ENCODE measurements at regions not wholly inside any gene's neighbourhood (a gene's known extent, or its start where the extent isn't known, plus 50 kb on each side); places are given as distances from the start of the nearest gene placed in this dataset.

GRCh38 chr6:56339524-56339923 is 92.1 kb upstream of the COL21A1 start:
- Histone ChIP-seq H3K79me2 (ENCODE audit: low read length) (no peaks in the 10 kb centered on the region), H3K9me3 (ENCODE audit: low read length) (no peaks in the 10 kb centered on the region), H3K36me3 (ENCODE audit: low read depth, low read length) (no peaks in the 10 kb centered on the region), H2AFZ (ENCODE audit: low read length) (no peak overlapping the region), H4K20me1 (ENCODE audit: low read length) (no peaks in the 10 kb centered on the region), H3K4me2 (ENCODE audit: low read length) (no peak overlapping the region), H3K9me2 (replicated peaks; ENCODE audit: low read length) (no peaks in the 10 kb centered on the region), H3K9ac (ENCODE audit: low read length) (no peak overlapping the region), H3F3A (ENCODE audit: low read length, unreplicated experiment) (no peaks in the 10 kb centered on the region), H3K4me3 (ENCODE audit: low read length) (no peak overlapping the region), H3K27me3 (ENCODE audit: low read length) (no peaks in the 10 kb centered on the region), H3K27ac (ENCODE audit: low read length) (no peak overlapping the region), H3K4me1 (ENCODE audit: insufficient read depth, low read length) (peaks cover 20% of the 10 kb centered on the region)
- TF ChIP-seq EZH2 (IDR thresholded peaks at IDR 0.05; ENCODE audit: low read length, unreplicated experiment) (no peak), EZH2phosphoT487 (IDR thresholded peaks at IDR 0.05; ENCODE audit: borderline replicate concordance, low read length) (no peak), CTCF (conservative IDR thresholded peaks at IDR 0.05; ENCODE audit: low read depth, low read length) (no peak)
- POLR2A ChIA-PET (ENCODE audit: unreplicated experiment), result no interaction called here
- BruUV-seq (replicated peaks), result no TSS peak
- no peak for ATAC-seq
- DNase-seq, result no peak
- intact Hi-C loops (cut with micrococcal nuclease), result no loop called here
- CTCF ChIA-PET, result no interaction called here

GRCh38 chr6:56335726-56336125 is 88.3 kb upstream of the COL21A1 start:
- no TSS peak for BruUV-seq (replicated peaks)
- Histone ChIP-seq H3K27ac (ENCODE audit: low read length) (peak overlapping the region; percentile 99), H4K20me1 (ENCODE audit: low read length) (no peaks in the 10 kb centered on the region), H2AFZ (ENCODE audit: low read length) (no peak overlapping the region), H3K79me2 (ENCODE audit: low read length) (no peaks in the 10 kb centered on the region), H3K4me2 (ENCODE audit: low read length) (peak overlapping the region; percentile 67), H3K4me1 (ENCODE audit: insufficient read depth, low read length) (peaks cover 24% of the 10 kb centered on the region), H3K4me3 (ENCODE audit: low read length) (peak overlapping the region; percentile 8; the same call in 1 of the 2 replicates), H3K9ac (ENCODE audit: low read length) (peak overlapping the region; percentile 87), H3K9me3 (ENCODE audit: low read length) (no peaks in the 10 kb centered on the region), H3K9me2 (replicated peaks; ENCODE audit: low read length) (no peaks in the 10 kb centered on the region), H3F3A (ENCODE audit: low read length, unreplicated experiment) (no peaks in the 10 kb centered on the region), H3K27me3 (ENCODE audit: low read length) (no peaks in the 10 kb centered on the region), H3K36me3 (ENCODE audit: low read depth, low read length) (no peaks in the 10 kb centered on the region)
- CTCF ChIA-PET, result no interaction called here
- peak; percentile 95 for DNase-seq
- POLR2A ChIA-PET (ENCODE audit: unreplicated experiment), result no interaction called here
- intact Hi-C loops (cut with micrococcal nuclease), result loop anchor here (2.0 kb wide), 1 partner anchor 13 kb away; no protein-coding TSS in a partner anchor
- no peak for TF ChIP-seq EZH2phosphoT487 (IDR thresholded peaks at IDR 0.05; ENCODE audit: borderline replicate concordance, low read length)
- no peak for TF ChIP-seq EZH2 (IDR thresholded peaks at IDR 0.05; ENCODE audit: low read length, unreplicated experiment)
- TF ChIP-seq CTCF (conservative IDR thresholded peaks at IDR 0.05; ENCODE audit: low read depth, low read length), result no peak
- peak; percentile 81 for ATAC-seq

GRCh38 chr6:56334937-56335336 is 87.6 kb upstream of the COL21A1 start:
- Histone ChIP-seq H3K4me1 (ENCODE audit: insufficient read depth, low read length) (peaks cover 24% of the 10 kb centered on the region), H3K27ac (ENCODE audit: low read length) (peak overlapping the region; percentile 99), H3K9ac (ENCODE audit: low read length) (peak overlapping the region; percentile 87), H3K9me3 (ENCODE audit: low read length) (no peaks in the 10 kb centered on the region), H3K9me2 (replicated peaks; ENCODE audit: low read length) (no peaks in the 10 kb centered on the region), H3F3A (ENCODE audit: low read length, unreplicated experiment) (no peaks in the 10 kb centered on the region), H3K4me2 (ENCODE audit: low read length) (peak overlapping the region; percentile 67), H3K4me3 (ENCODE audit: low read length) (0 out of 2 replicates have a peak overlapping the region, but pooled peaks have one; percentile 8), H4K20me1 (ENCODE audit: low read length) (no peaks in the 10 kb centered on the region), H3K79me2 (ENCODE audit: low read length) (no peaks in the 10 kb centered on the region), H2AFZ (ENCODE audit: low read length) (no peak overlapping the region), H3K36me3 (ENCODE audit: low read depth, low read length) (no peaks in the 10 kb centered on the region), H3K27me3 (ENCODE audit: low read length) (no peaks in the 10 kb centered on the region)
- TF ChIP-seq CTCF (conservative IDR thresholded peaks at IDR 0.05; ENCODE audit: low read depth, low read length), result no peak
- no peak for TF ChIP-seq EZH2phosphoT487 (IDR thresholded peaks at IDR 0.05; ENCODE audit: borderline replicate concordance, low read length)
- no peak for TF ChIP-seq EZH2 (IDR thresholded peaks at IDR 0.05; ENCODE audit: low read length, unreplicated experiment)
- POLR2A ChIA-PET (ENCODE audit: unreplicated experiment), result no interaction called here
- no TSS peak for BruUV-seq (replicated peaks)
- DNase-seq (peak; percentile 92), ATAC-seq (peak; percentile 93)
- CTCF ChIA-PET, result interaction anchor here (0.6 kb wide), 1 partner anchor 246 kb away, joined by 3 read pairs; no protein-coding TSS in a partner anchor
- intact Hi-C loops (cut with micrococcal nuclease), result loop anchor here (2.0 kb wide), 1 partner anchor 14 kb away; no protein-coding TSS in a partner anchor
